Activated T-cell treated with anti-CD3 and anti-CD28 coated beads, Interleukin-2, amount 50 U/mL, for 4 hours (primary cell): ENCODE measurements at regions not wholly inside any gene's neighbourhood (a gene's known extent, or its start where the extent isn't known, plus 50 kb on each side); places are given as distances from the start of the nearest gene placed in this dataset.
"Not testable (repeated sequence)": the region's sequence is repeated elsewhere in the genome, so short reads cannot be mapped to it uniquely, and the experiment has no call there.

Source experiments
- ATAC-seq, 2 donors: fragments of 200-7000 bp; cut with Tn5 transposase; one replicate each; pipeline ENCODE4 v1.10.0; 2021
- DNase-seq: peaks from one replicate; pipeline ENCODE4 v3.0.0-alpha.2; 2020
- H3K27me3 Mint-ChIP-seq: one replicate; pipeline ENCODE4 v1.8.0; 2021; ENCODE audit warnings: low read depth, mixed read lengths
- H3K36me3 Mint-ChIP-seq: one replicate; pipeline ENCODE4 v1.8.0; 2022; ENCODE audit warnings: mixed read lengths; ENCODE audit not compliant: insufficient read depth
- H3K4me1 Mint-ChIP-seq: one replicate; pipeline ENCODE4 v1.8.0; 2021; ENCODE audit warnings: low read depth, mixed read lengths
- H3K4me3 Mint-ChIP-seq: one replicate; pipeline ENCODE4 v1.8.0; 2021; ENCODE audit warnings: mild to moderate bottlenecking, moderate library complexity, mixed read lengths
- H3K9me3 Mint-ChIP-seq: one replicate; pipeline ENCODE4 v1.8.0; 2021; ENCODE audit warnings: mixed read lengths

- no peak for DNase-seq
- Mint-ChIP-seq H3K4me1 (peaks cover 7% of the 10 kb centered on the region), H3K4me3 (no peak overlapping the region), H3K9me3 (no peaks in the 10 kb centered on the region), H3K36me3 (no peaks in the 10 kb centered on the region), H3K27me3 (no peaks in the 10 kb centered on the region)
- ATAC-seq = no peak
Observed at GRCh38 chr1:172851077-172851476, 192.2 kb downstream of the FASLG start.

GRCh38 chr1:172851856-172852255, 193.0 kb downstream of the FASLG start:
- H3K4me1 Mint-ChIP-seq = peaks cover 3% of the 10 kb centered on the region
- no peak for DNase-seq
- H3K27me3 Mint-ChIP-seq = no peaks in the 10 kb centered on the region
- no peak overlapping the region for H3K4me3 Mint-ChIP-seq
- no peaks in the 10 kb centered on the region for H3K9me3 Mint-ChIP-seq
- no peak for ATAC-seq
- H3K36me3 Mint-ChIP-seq = no peaks in the 10 kb centered on the region

- ATAC-seq, H3K9me3 Mint-ChIP-seq, DNase-seq, H3K4me1 Mint-ChIP-seq, H3K27me3 Mint-ChIP-seq, H3K4me3 Mint-ChIP-seq, H3K36me3 Mint-ChIP-seq: not testable (repeated sequence)
Observed at GRCh38 chr1:172855983-172856382, 194.8 kb downstream of the TNFSF18 start.

GRCh38 chr1:172863031-172863430, 187.7 kb downstream of the TNFSF18 start:
- no peak for DNase-seq
- H3K36me3 Mint-ChIP-seq = peaks cover 1% of the 10 kb centered on the region
- ATAC-seq = no peak
- no peaks in the 10 kb centered on the region for H3K27me3 Mint-ChIP-seq
- H3K9me3 Mint-ChIP-seq = peaks cover 2% of the 10 kb centered on the region
- peaks cover 6% of the 10 kb centered on the region for H3K4me1 Mint-ChIP-seq
- H3K4me3 Mint-ChIP-seq = no peak overlapping the region

GRCh38 chr1:172867216-172867818, 183.4 kb downstream of the TNFSF18 start:
- DNase-seq (no peak), ATAC-seq (peak; percentile 88 to 89)
- Mint-ChIP-seq H3K36me3 (no peaks in the 10 kb centered on the region), H3K27me3 (peaks cover 3% of the 10 kb centered on the region), H3K4me3 (no peak overlapping the region), H3K9me3 (peaks cover 2% of the 10 kb centered on the region), H3K4me1 (peaks cover 24% of the 10 kb centered on the region)

- DNase-seq = no peak
- no peak overlapping the region for H3K4me3 Mint-ChIP-seq
- ATAC-seq = peak; percentile 33 to 42
- no peaks in the 10 kb centered on the region for H3K36me3 Mint-ChIP-seq
- peaks cover 5% of the 10 kb centered on the region for H3K27me3 Mint-ChIP-seq
- peaks cover 35% of the 10 kb centered on the region for H3K4me1 Mint-ChIP-seq
- H3K9me3 Mint-ChIP-seq = no peaks in the 10 kb centered on the region
Observed at GRCh38 chr1:172870901-172871606, 179.7 kb downstream of the TNFSF18 start.

GRCh38 chr1:172874950-172875349, 175.8 kb downstream of the TNFSF18 start:
- H3K36me3 Mint-ChIP-seq = no peaks in the 10 kb centered on the region
- DNase-seq = no peak
- no peaks in the 10 kb centered on the region for H3K9me3 Mint-ChIP-seq
- peaks cover 5% of the 10 kb centered on the region for H3K27me3 Mint-ChIP-seq
- peak; percentile 88 to 93 for ATAC-seq
- H3K4me3 Mint-ChIP-seq = no peak overlapping the region
- peaks cover 29% of the 10 kb centered on the region for H3K4me1 Mint-ChIP-seq

GRCh38 chr1:172875892-172876291, 174.8 kb downstream of the TNFSF18 start:
- no peak for DNase-seq
- no peaks in the 10 kb centered on the region for H3K9me3 Mint-ChIP-seq
- H3K27me3 Mint-ChIP-seq = peaks cover 5% of the 10 kb centered on the region
- H3K4me3 Mint-ChIP-seq = no peak overlapping the region
- ATAC-seq = no peak
- H3K36me3 Mint-ChIP-seq = no peaks in the 10 kb centered on the region
- peaks cover 21% of the 10 kb centered on the region for H3K4me1 Mint-ChIP-seq

- no peaks in the 10 kb centered on the region for H3K36me3 Mint-ChIP-seq
- ATAC-seq (no peak), DNase-seq (no peak)
- no peaks in the 10 kb centered on the region for H3K9me3 Mint-ChIP-seq
- no peak overlapping the region for H3K4me3 Mint-ChIP-seq
- peaks cover 13% of the 10 kb centered on the region for H3K27me3 Mint-ChIP-seq
- peaks cover 12% of the 10 kb centered on the region for H3K4me1 Mint-ChIP-seq
Observed at GRCh38 chr1:172882385-172882784, 168.4 kb downstream of the TNFSF18 start.

GRCh38 chr1:172882791-172883386, 167.9 kb downstream of the TNFSF18 start:
- H3K36me3 Mint-ChIP-seq = no peaks in the 10 kb centered on the region
- peaks cover 12% of the 10 kb centered on the region for H3K4me1 Mint-ChIP-seq
- no peaks in the 10 kb centered on the region for H3K9me3 Mint-ChIP-seq
- no peak overlapping the region for H3K4me3 Mint-ChIP-seq
- ATAC-seq (peak; percentile 20 to 51), DNase-seq (no peak)
- H3K27me3 Mint-ChIP-seq = peaks cover 13% of the 10 kb centered on the region

GRCh38 chr1:172883387-172883791, 167.4 kb downstream of the TNFSF18 start:
- peaks cover 13% of the 10 kb centered on the region for H3K27me3 Mint-ChIP-seq
- peaks cover 12% of the 10 kb centered on the region for H3K4me1 Mint-ChIP-seq
- ATAC-seq = peak; percentile 75 to 79
- no peaks in the 10 kb centered on the region for H3K9me3 Mint-ChIP-seq
- H3K4me3 Mint-ChIP-seq = peak overlapping the region; percentile 37
- no peaks in the 10 kb centered on the region for H3K36me3 Mint-ChIP-seq
- DNase-seq = no peak

- ATAC-seq (peak; percentile 36 to 63), DNase-seq (no peak)
- Mint-ChIP-seq H3K4me1 (peaks cover 12% of the 10 kb centered on the region), H3K36me3 (no peaks in the 10 kb centered on the region), H3K4me3 (peak overlapping the region; percentile 37), H3K27me3 (peaks cover 13% of the 10 kb centered on the region), H3K9me3 (no peaks in the 10 kb centered on the region)
Observed at GRCh38 chr1:172883844-172884243, 166.9 kb downstream of the TNFSF18 start.

- Mint-ChIP-seq H3K4me1 (peaks cover 12% of the 10 kb centered on the region), H3K4me3 (no peak overlapping the region), H3K36me3 (no peaks in the 10 kb centered on the region), H3K27me3 (peaks cover 13% of the 10 kb centered on the region), H3K9me3 (peaks cover 3% of the 10 kb centered on the region)
- no peak for DNase-seq
- no peak for ATAC-seq
Observed at GRCh38 chr1:172885411-172885810, 165.3 kb downstream of the TNFSF18 start.

- Mint-ChIP-seq H3K4me3 (no peak overlapping the region), H3K9me3 (peaks cover 3% of the 10 kb centered on the region), H3K27me3 (peaks cover 13% of the 10 kb centered on the region), H3K36me3 (no peaks in the 10 kb centered on the region), H3K4me1 (peaks cover 12% of the 10 kb centered on the region)
- ATAC-seq = no peak
- DNase-seq = no peak
Observed at GRCh38 chr1:172885971-172886370, 164.8 kb downstream of the TNFSF18 start.

- H3K36me3 Mint-ChIP-seq = no peaks in the 10 kb centered on the region
- H3K4me1 Mint-ChIP-seq = peaks cover 12% of the 10 kb centered on the region
- DNase-seq (no peak), ATAC-seq (no peak)
- peaks cover 3% of the 10 kb centered on the region for H3K9me3 Mint-ChIP-seq
- H3K27me3 Mint-ChIP-seq = peaks cover 5% of the 10 kb centered on the region
- no peak overlapping the region for H3K4me3 Mint-ChIP-seq
Observed at GRCh38 chr1:172887162-172887561, 163.6 kb downstream of the TNFSF18 start.
